Stomach (tissue), 8 donors: ENCODE measurements at regions not wholly inside any gene's neighbourhood (a gene's known extent, or its start where the extent isn't known, plus 50 kb on each side); places are given as distances from the start of the nearest gene placed in this dataset.

Experiments
- DNase-seq, 2 donors: peaks; one replicate each; pipeline versions ENCODE4 v3.0.0 to v3.0.0-alpha.2; 2013 to 2019
- H3K27ac ChIP-seq, 5 donors: fragments of 200-600 bp in 4 of 5; sonication (generic) in 4 of 5; one replicate each; pipeline ENCODE4 v1.5.1; 2013 to 2019; ENCODE audit warnings: mild to moderate bottlenecking in 1 of 5, moderate library complexity in 1 of 5
- H3K27me3 ChIP-seq, 3 donors: fragments of 200-600 bp; sonication (generic); one replicate each; pipeline ENCODE4 v1.5.1; 2017 to 2019; ENCODE audit warnings: mixed run types in 1 of 3
- H3K36me3 ChIP-seq, 4 donors: fragments of 200-600 bp; sonication (generic); 1 replicate in 3 of 4; 2 replicates in 1 of 4; pipeline ENCODE4 v1.5.1; 2016 to 2019
- H3K4me1 ChIP-seq, 4 donors: fragments of 200-600 bp; sonication (generic); one replicate each; pipeline ENCODE4 v1.5.1; 2016 to 2019
- H3K4me3 ChIP-seq, 4 donors: fragments of 200-600 bp; sonication (generic) in 3 of 4; one replicate each; pipeline ENCODE4 v1.5.1; 2016 to 2019; ENCODE audit warnings: mild to moderate bottlenecking in 1 of 4
- H3K9me3 ChIP-seq, 4 donors: fragments of 200-600 bp; sonication (generic); one replicate each; pipeline ENCODE4 v1.5.1; 2016 to 2019
- CTCF ChIP-seq, 7 experiments: fragments of 450-650 bp in 4 of 7; fragments of 200-600 bp in 3 of 7; sonication (generic) in 3 of 7; IDR thresholded peaks; one replicate each; pipeline ENCODE4 v1.5.1; 2016 to 2019; ENCODE audit warnings: antibody characterized with exemption in 7 of 7, control low read depth in 2 of 7, mild to moderate bottlenecking in 1 of 7
- EP300 ChIP-seq: sonication (generic); formaldehyde crosslinking; IDR thresholded peaks from one replicate; pipeline ENCODE4 v1.6.1; 2017; ENCODE audit warnings: antibody characterized with exemption
- POLR2A ChIP-seq, 4 donors: fragments of 450-650 bp; IDR thresholded peaks; one replicate each; pipeline ENCODE4 v1.6.1; 2016; ENCODE audit warnings: antibody characterized with exemption in 4 of 4, control low read depth in 2 of 4, mild to moderate bottlenecking in 1 of 4, moderate library complexity in 1 of 4
- POLR2AphosphoS5 ChIP-seq, 3 donors: sonication (generic); formaldehyde crosslinking; IDR thresholded peaks; one replicate each; pipeline ENCODE4 v1.6.1; 2016; ENCODE audit warnings: antibody characterized with exemption in 3 of 3
- whole genome bisulfite sequencing, 5 donors: extraction: QIAGEN DNeasy Blood & Tissue Kit in 3 of 5; methylation state at CpG; one replicate each; pipeline versions ENCODE4 v1.1.5 to v1.1.7; 2013 to 2018; 5-methylcytosine and 5-hydroxymethylcytosine counted together
- intact Hi-C: fragments of 100-400 bp; cut with DNase I; formaldehyde crosslinking; loops from one replicate; pipeline ENCODE4 v1.15.1; 2023; ENCODE audit warnings: low total_unique reads
- donor health status: healthy with polysubstance abuse.
- donor health status: Bipolar disorder and iron deficiency.
- donor health status: healthy.

GRCh38 chr3:86244905-86245304 is 746.0 kb downstream of the VGLL3 start:
- no peak for TF ChIP-seq POLR2A (IDR thresholded peaks at IDR 0.05)
- TF ChIP-seq EP300 = no peak
- no peak for TF ChIP-seq POLR2AphosphoS5 (IDR thresholded peaks at IDR 0.05)
- TF ChIP-seq CTCF (IDR thresholded peaks at IDR 0.05) = no peak
- no peaks in the 10 kb centered on the region for H3K9me3 ChIP-seq
- H3K27ac ChIP-seq = no peak overlapping the region
- H3K27me3 ChIP-seq = no peaks in the 10 kb centered on the region
- H3K4me3 ChIP-seq = no peak overlapping the region
- intact Hi-C loops = no loop called here
- DNase-seq = peak in 1 of 2 donors; percentile 14
- 21 to 34% (median 34%) methylated on average over 3 of the region's 3 CpGs for WGBS, 5 donors
- no peaks in the 10 kb centered on the region for H3K4me1 ChIP-seq
- no peaks in the 10 kb centered on the region for H3K36me3 ChIP-seq

DNA sequence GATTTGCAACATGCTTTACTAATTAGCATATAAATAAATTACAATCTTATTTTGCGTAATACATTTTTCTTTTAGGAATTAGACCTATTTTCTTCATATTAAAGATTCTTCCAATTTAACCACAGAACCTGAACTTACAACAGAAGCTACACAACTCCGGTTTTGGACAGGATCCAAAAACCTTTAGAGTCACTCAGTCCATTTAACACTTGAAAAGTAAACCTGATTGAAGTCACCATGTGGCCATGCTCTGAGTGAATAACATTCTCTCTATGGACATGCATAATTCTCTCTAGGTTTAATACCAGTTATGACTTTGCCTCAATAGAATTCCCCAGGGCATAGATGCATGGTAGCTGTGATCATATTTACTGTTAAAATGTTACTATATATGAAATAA is 751.0 kb downstream of the VGLL3 start:
- Histone ChIP-seq H3K9me3 (no peaks in the 10 kb centered on the region), H3K4me1 (no peaks in the 10 kb centered on the region), H3K27ac (no peak overlapping the region), H3K36me3 (no peaks in the 10 kb centered on the region), H3K4me3 (no peak overlapping the region), H3K27me3 (no peaks in the 10 kb centered on the region)
- WGBS, 5 donors = 49 to 57% (median 55%) methylated on average over 2 of the region's 2 CpGs
- intact Hi-C loops = no loop called here
- DNase-seq = peak in 1 of 2 donors; percentile 32
- no peak for TF ChIP-seq POLR2AphosphoS5 (IDR thresholded peaks at IDR 0.05)
- no peak for TF ChIP-seq POLR2A (IDR thresholded peaks at IDR 0.05)
- no peak for TF ChIP-seq CTCF (IDR thresholded peaks at IDR 0.05)
- TF ChIP-seq EP300 = no peak

DNA sequence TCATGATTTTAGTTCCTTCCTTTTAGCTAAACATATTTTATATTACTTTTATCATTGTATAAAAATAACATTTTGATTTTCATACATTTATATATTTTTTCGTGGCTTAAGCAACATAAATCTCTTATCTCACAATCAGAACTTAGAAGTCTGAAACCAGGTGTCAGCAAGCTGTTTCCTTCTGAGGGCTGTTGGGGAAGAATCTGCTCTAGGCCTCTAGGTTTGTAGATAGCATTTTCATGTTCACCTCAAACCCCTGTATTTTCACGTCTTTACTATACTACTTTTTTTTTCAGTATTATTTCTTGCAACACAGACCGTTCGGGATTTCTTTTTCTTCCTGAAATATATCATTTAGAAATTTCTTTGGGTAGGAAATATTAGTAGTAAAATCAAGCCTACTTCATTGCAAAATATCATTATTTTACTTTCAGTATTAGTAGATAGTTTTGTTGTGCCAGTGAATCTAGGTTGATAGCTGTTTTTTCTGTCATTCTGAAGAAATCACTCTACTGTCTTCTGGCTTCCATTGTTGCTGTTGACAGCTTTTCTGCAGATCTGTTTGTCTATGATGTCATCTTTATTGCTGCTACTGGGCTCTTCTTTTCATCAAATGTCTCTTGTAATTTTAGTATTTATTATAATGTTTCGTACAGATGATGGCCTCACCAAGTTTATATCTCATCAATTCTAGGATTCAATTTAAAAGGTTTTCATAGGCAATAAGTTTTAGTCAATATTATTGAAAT is 756.3 kb downstream of the VGLL3 start:
- DNase-seq = no peak
- H3K27ac ChIP-seq = no peak overlapping the region
- TF ChIP-seq POLR2A (IDR thresholded peaks at IDR 0.05) (no peak), CTCF (IDR thresholded peaks at IDR 0.05) (no peak), EP300 (no peak), POLR2AphosphoS5 (IDR thresholded peaks at IDR 0.05) (no peak)
- no peaks in the 10 kb centered on the region for H3K27me3 ChIP-seq
- intact Hi-C loops = no loop called here
- H3K36me3 ChIP-seq = no peaks in the 10 kb centered on the region
- H3K4me3 ChIP-seq = no peak overlapping the region
- H3K4me1 ChIP-seq = no peaks in the 10 kb centered on the region
- WGBS, 5 donors = 62 to 69% (median 63%) methylated on average over 5 of the region's 5 CpGs
- no peaks in the 10 kb centered on the region for H3K9me3 ChIP-seq

DNA sequence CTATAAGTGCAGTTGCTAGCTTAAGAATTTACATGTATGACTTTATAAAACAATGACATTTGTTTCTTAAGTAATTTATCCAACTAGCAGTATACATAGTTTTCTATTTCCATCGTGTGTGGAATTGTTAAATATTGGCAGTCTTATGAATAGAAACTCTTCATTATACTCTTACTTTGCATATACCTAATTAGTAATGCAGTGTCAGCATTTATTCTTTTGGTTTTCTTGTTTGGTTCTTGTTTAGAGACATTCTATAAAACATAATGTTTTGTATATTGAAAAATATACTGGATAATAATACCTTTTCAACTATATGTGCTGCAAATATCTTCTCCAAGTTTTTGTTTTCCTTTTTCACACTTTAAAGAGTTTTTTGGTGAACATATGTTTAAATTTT is 760.2 kb downstream of the VGLL3 start:
- Histone ChIP-seq H3K4me1 (no peaks in the 10 kb centered on the region), H3K36me3 (no peaks in the 10 kb centered on the region), H3K27me3 (no peaks in the 10 kb centered on the region), H3K4me3 (no peak overlapping the region), H3K9me3 (no peaks in the 10 kb centered on the region), H3K27ac (no peak overlapping the region)
- intact Hi-C loops = no loop called here
- TF ChIP-seq POLR2A (IDR thresholded peaks at IDR 0.05) = no peak
- TF ChIP-seq EP300 = no peak
- TF ChIP-seq POLR2AphosphoS5 (IDR thresholded peaks at IDR 0.05) = no peak
- TF ChIP-seq CTCF (IDR thresholded peaks at IDR 0.05) = no peak
- no peak for DNase-seq
- 61 to 75% (median 70%) methylated on average over 1 of the region's 1 CpG for WGBS, 5 donors
